H1 (cell line): ENCODE measurements at regions not wholly inside any gene's neighbourhood (a gene's known extent, or its start where the extent isn't known, plus 50 kb on each side); places are given as distances from the start of the nearest gene placed in this dataset.

Experiments
- CTCF ChIA-PET: fragments of 300-600 bp; sonication (Branson Sonifier 250); formaldehyde crosslinking; loops from one replicate; lab custom pipeline; 2021; ENCODE audit not compliant: partially characterized antibody; lab: Charles Lee
- POLR2A ChIA-PET: fragments of 300-600 bp; sonication (Branson Sonifier 250); formaldehyde crosslinking; loops from one replicate; lab custom pipeline; 2021; ENCODE audit warnings: inconsistent platforms; ENCODE audit not compliant: partially characterized antibody; lab: Charles Lee
- DNase-seq, 2 experiments: peaks; one replicate each; pipeline versions ENCODE4 v3.0.0 to v3.0.0-alpha.2; 2010 to 2022; ENCODE audit warnings: low spot score in 2 of 2, low read depth in 1 of 2, mixed read lengths in 1 of 2
- FAIRE-seq: peaks from 2 replicates; lab custom pipeline; 2011; peaks lifted over from hg19 to GRCh38; lab: Jason Lieb, UNC
- H2AFZ ChIP-seq: 2 replicates; pipeline ENCODE4 v1.8.1; 2012; ENCODE audit warnings: low read length, inconsistent platforms
- H2AK5ac ChIP-seq: 2 replicates; pipeline ENCODE4 v1.6.1; 2013; ENCODE audit warnings: low read depth, low read length
- H2BK120ac ChIP-seq: replicated peaks from 2 replicates; pipeline ENCODE3; 2013; ENCODE audit warnings: low read depth, low read length, inconsistent platforms
- H2BK12ac ChIP-seq: 2 replicates; pipeline ENCODE4 v1.6.1; 2013; ENCODE audit warnings: low read depth, low read length
- H2BK15ac ChIP-seq: 2 replicates; pipeline ENCODE4 v1.6.1; 2013; ENCODE audit warnings: low read length
- H2BK20ac ChIP-seq: 2 replicates; pipeline ENCODE4 v1.6.1; 2013; ENCODE audit warnings: low read length
- H2BK5ac ChIP-seq: 2 replicates; pipeline ENCODE4 v1.6.1; 2013; ENCODE audit warnings: low read depth, low read length
- H3K14ac ChIP-seq: 2 replicates; pipeline ENCODE4 v1.6.1; 2013; ENCODE audit warnings: inconsistent platforms; ENCODE audit not compliant: insufficient read length
- H3K18ac ChIP-seq: 2 replicates; pipeline ENCODE4 v1.6.1; 2013; ENCODE audit warnings: low read length; ENCODE audit errors: extremely low read depth
- H3K23ac ChIP-seq: 2 replicates; pipeline ENCODE4 v1.6.1; 2013; ENCODE audit warnings: inconsistent platforms; ENCODE audit not compliant: insufficient read length
- H3K23me2 ChIP-seq: 2 replicates; pipeline ENCODE4 v1.6.1; 2013; ENCODE audit warnings: low read depth, low read length
- H3K27ac ChIP-seq: 2 replicates; pipeline ENCODE4 v1.6.1; 2011; ENCODE audit warnings: low read depth, low read length, inconsistent platforms
- H3K27me3 ChIP-seq, 4 experiments: replicated peaks in 1 of 4; 1 replicate in 1 of 4; 2 replicates in 3 of 4; pipeline versions ENCODE4 v1.6.1 to v1.8.1; 2011 to 2013; ENCODE audit warnings: low read length in 3 of 4, mild to moderate bottlenecking in 3 of 4, inconsistent platforms in 2 of 4, mixed read lengths in 2 of 4, moderate library complexity in 1 of 4; ENCODE audit not compliant: control insufficient read depth in 3 of 4, insufficient read depth in 3 of 4; ENCODE audit errors: extremely low read depth in 1 of 4
- H3K36me3 ChIP-seq, 4 experiments: 2 replicates each; pipeline versions ENCODE4 v1.6.1 to v1.8.1; 2011 to 2013; ENCODE audit warnings: mild to moderate bottlenecking in 4 of 4, low read length in 3 of 4, moderate library complexity in 2 of 4, control low read depth in 1 of 4, inconsistent platforms in 1 of 4; ENCODE audit not compliant: insufficient read depth in 4 of 4, control insufficient read depth in 2 of 4
- H3K4ac ChIP-seq: replicated peaks from 2 replicates; pipeline ENCODE3; 2013; ENCODE audit warnings: low read length, low read depth, mixed read lengths, inconsistent platforms; ENCODE audit not compliant: insufficient read length
- H3K4me1 ChIP-seq, 4 experiments: replicated peaks in 1 of 4; 1 replicate in 1 of 4; 2 replicates in 3 of 4; pipeline versions ENCODE4 v1.6.1 to v1.8.1; 2011 to 2013; ENCODE audit warnings: low read length in 3 of 4, inconsistent platforms in 2 of 4, mixed read lengths in 1 of 4; ENCODE audit not compliant: insufficient read depth in 4 of 4, control insufficient read depth in 3 of 4
- H3K4me2 ChIP-seq, 2 experiments: 2 replicates each; pipeline versions ENCODE4 v1.6.1 to v1.8.1; 2011 to 2013; ENCODE audit warnings: low read depth in 2 of 2, low read length in 2 of 2, control low read depth in 1 of 2, inconsistent platforms in 1 of 2, mild to moderate bottlenecking in 1 of 2; ENCODE audit not compliant: insufficient read depth in 1 of 2
- H3K4me3 ChIP-seq, 4 experiments: fragments of 200-600, 300-600 bp in 1 of 4; sonication (generic), shearing (Covaris generic), sonication (Bioruptor Twin) in 1 of 4; 2 replicates each; pipeline versions ENCODE4 v1.5.1 to v1.8.1; 2011 to 2016; ENCODE audit warnings: low read length in 4 of 4, low read depth in 3 of 4, control low read depth in 2 of 4, inconsistent platforms in 2 of 4, mild to moderate bottlenecking in 2 of 4, mixed read lengths in 1 of 4, moderate library complexity in 1 of 4; ENCODE audit not compliant: insufficient read depth in 2 of 4; ENCODE audit errors: extremely low read depth in 1 of 4
- H3K56ac ChIP-seq: replicated peaks from 2 replicates; pipeline ENCODE3; 2013; ENCODE audit warnings: low read depth, mild to moderate bottlenecking, mixed read lengths, low read length, inconsistent platforms; ENCODE audit not compliant: insufficient read length
- H3K79me1 ChIP-seq: 2 replicates; pipeline ENCODE4 v1.6.1; 2013; ENCODE audit warnings: low read depth, low read length, control low read depth
- H3K79me2 ChIP-seq, 2 experiments: 2 replicates each; pipeline versions ENCODE4 v1.6.1 to v1.8.1; 2012 to 2013; ENCODE audit warnings: low read length in 2 of 2, mild to moderate bottlenecking in 2 of 2, inconsistent platforms in 1 of 2; ENCODE audit not compliant: insufficient read depth in 2 of 2, control insufficient read depth in 1 of 2
- H3K9ac ChIP-seq, 4 experiments: replicated peaks in 1 of 4; 1 replicate in 1 of 4; 2 replicates in 3 of 4; pipeline versions ENCODE4 v1.6.1 to v1.8.1; 2011 to 2013; ENCODE audit warnings: low read depth in 3 of 4, low read length in 3 of 4, control low read depth in 2 of 4, mild to moderate bottlenecking in 2 of 4, moderate library complexity in 2 of 4, inconsistent platforms in 1 of 4; ENCODE audit errors: extremely low read depth in 1 of 4
- H3K9me3 ChIP-seq, 2 experiments: 2 replicates each; pipeline versions ENCODE4 v1.6.1 to v1.8.1; 2012 to 2013; ENCODE audit warnings: mild to moderate bottlenecking in 2 of 2, moderate library complexity in 2 of 2, control low read depth in 1 of 2, inconsistent platforms in 1 of 2, low read depth in 1 of 2, low read length in 1 of 2, mixed read lengths in 1 of 2; ENCODE audit not compliant: insufficient read depth in 2 of 2
- H4K20me1 ChIP-seq, 2 experiments: replicated peaks in 1 of 2; 2 replicates each; pipeline versions ENCODE3 to v1.8.1; 2011 to 2013; ENCODE audit warnings: inconsistent platforms in 2 of 2, low read length in 2 of 2, mild to moderate bottlenecking in 1 of 2; ENCODE audit not compliant: insufficient read depth in 2 of 2, control insufficient read depth in 1 of 2
- H4K5ac ChIP-seq: 2 replicates; pipeline ENCODE4 v1.6.1; 2013; ENCODE audit warnings: low read length, low read depth, mixed read lengths, inconsistent platforms; ENCODE audit not compliant: insufficient read length
- H4K8ac ChIP-seq: 2 replicates; pipeline ENCODE4 v1.8.0; 2013; ENCODE audit warnings: mild to moderate bottlenecking, moderate library complexity, low read length, inconsistent platforms; ENCODE audit not compliant: insufficient read depth; ENCODE audit errors: extremely low read depth
- H4K91ac ChIP-seq: replicated peaks from 2 replicates; pipeline ENCODE3; 2013; ENCODE audit warnings: low read length, mixed read lengths, inconsistent platforms; ENCODE audit not compliant: insufficient read length
- RFX5 ChIP-seq: IDR thresholded peaks from 2 replicates; pipeline ENCODE4 v1.6.1; 2011; ENCODE audit warnings: low read depth, low read length, improper control_type of control experiment, borderline replicate concordance
- ZNF274 ChIP-seq: IDR thresholded peaks from 2 replicates; pipeline ENCODE4 v1.7.0; 2012; ENCODE audit warnings: low read length, borderline replicate concordance; ENCODE audit errors: extremely low read depth
- WGBS, 2 experiments: shearing (Covaris generic) in 1 of 2; methylation state at CpG; one replicate each; pipeline versions ENCODE4 v1.1.6 to v1.1.7; 2013 to 2015; ENCODE audit warnings: low lambda C conversion rate in 2 of 2, mixed read lengths in 2 of 2, inconsistent platforms in 1 of 2, low coverage in 1 of 2, missing lambda C conversion rate in 1 of 2; ENCODE audit not compliant: insufficient replicate concordance in 2 of 2, insufficient coverage in 1 of 2, insufficient read length in 1 of 2; ENCODE audit errors: extremely low coverage in 1 of 2, missing lambda C conversion rate in 1 of 2; 5-methylcytosine and 5-hydroxymethylcytosine counted together

- H3K27me3 ChIP-seq, result no peaks in the 10 kb centered on the region
- H2BK20ac ChIP-seq, result no peak overlapping the region
- H3K9me3 ChIP-seq, result peaks cover 8 to 16% of the 10 kb centered on the region in 2 experiments; a peak in 3 of 4 replicates
- no peak for TF ChIP-seq ZNF274
- TF ChIP-seq RFX5, result no peak
- no peaks in the 10 kb centered on the region for H3K79me1 ChIP-seq
- ChIA-PET CTCF (no interaction called here), POLR2A (interaction anchor here (1.4 kb wide), 1 partner anchor 9 kb away, joined by 3 read pairs; no protein-coding TSS in a partner anchor)
- no peak overlapping the region for H3K4ac ChIP-seq
- no peaks in the 10 kb centered on the region for H4K20me1 ChIP-seq
- H3K9ac ChIP-seq, result no peak overlapping the region
- no peak overlapping the region for H3K23ac ChIP-seq
- no peaks in the 10 kb centered on the region; a peak in 1 of 7 replicates for H3K4me1 ChIP-seq
- no peak overlapping the region for H3K27ac ChIP-seq
- no peak overlapping the region for H2AFZ ChIP-seq
- H2AK5ac ChIP-seq, result no peak overlapping the region
- H3K79me2 ChIP-seq, result no peaks in the 10 kb centered on the region
- H3K36me3 ChIP-seq, result peaks cover 0 to 3% (median 0%) of the 10 kb centered on the region in 4 experiments; a peak in 1 of 8 replicates
- no peak for FAIRE-seq
- no peak overlapping the region for H3K14ac ChIP-seq
- H3K4me2 ChIP-seq, result no peak overlapping the region
- H3K4me3 ChIP-seq, result no peak overlapping the region
- H3K18ac ChIP-seq, result no peak overlapping the region
- no peak overlapping the region for H4K8ac ChIP-seq
- H2BK12ac ChIP-seq, result no peak overlapping the region
- WGBS, 2 experiments, result 94% methylated on average over 3 of the region's 3 CpGs; no CpG with 5 or more reads in 1 of the 2 experiments
- no peak overlapping the region for H4K91ac ChIP-seq
- H2BK120ac ChIP-seq, result no peak overlapping the region
- H3K23me2 ChIP-seq, result no peaks in the 10 kb centered on the region
- H2BK5ac ChIP-seq, result no peak overlapping the region
- no peak overlapping the region for H3K56ac ChIP-seq
- H4K5ac ChIP-seq, result no peak overlapping the region
- H2BK15ac ChIP-seq, result no peak overlapping the region
- DNase-seq, result no peak
Measured at GRCh38 chr16:51402785-51403184, 251.7 kb upstream of the SALL1 start.
